SK-N-SH treated with all-trans-retinoic acid at 6 μM for 48 hours (cell line): ENCODE measurements at regions not wholly inside any gene's neighbourhood (a gene's known extent, or its start where the extent isn't known, plus 50 kb on each side); places are given as distances from the start of the nearest gene placed in this dataset.

Experiments
- ATAC-seq: fragments of 200-7000 bp; cut with Tn5 transposase; 3 replicates; pipeline ENCODE4 v1.9.1; 2020; ENCODE audit warnings: mild to moderate bottlenecking, moderate library complexity
- ARNTL ChIP-seq: fragments of 450-650 bp; formaldehyde crosslinking; IDR thresholded peaks from 2 replicates; pipeline ENCODE4 v1.5.0; 2020; ENCODE audit warnings: low read depth, mild to moderate bottlenecking, moderate library complexity, borderline replicate concordance
- BACH2 ChIP-seq: fragments of 250-450 bp; sonication (Bioruptor Pico); IDR thresholded peaks from 2 replicates; pipeline ENCODE4 v1.9.0; 2021; ENCODE audit warnings: mild to moderate bottlenecking, borderline replicate concordance
- CSDC2 ChIP-seq: fragments of 250-450 bp; sonication (Bioruptor Pico); IDR thresholded peaks from 2 replicates; pipeline ENCODE4 v1.5.0; 2020; ENCODE audit warnings: mild to moderate bottlenecking, moderate library complexity
- ESRRG ChIP-seq: fragments of 250-450 bp; sonication (Bioruptor Pico); IDR thresholded peaks from 2 replicates; pipeline ENCODE4 v1.6.1; 2021; ENCODE audit warnings: mild to moderate bottlenecking
- GLIS3 ChIP-seq: fragments of 250-450 bp; sonication (Bioruptor Pico); IDR thresholded peaks from 2 replicates; pipeline ENCODE4 v1.5.0; 2020; ENCODE audit warnings: mild to moderate bottlenecking, moderate library complexity
- ISL1 ChIP-seq: fragments of 250-450 bp; sonication (Bioruptor Pico); IDR thresholded peaks from 2 replicates; pipeline ENCODE4 v2.1.2; 2022; ENCODE audit warnings: mild to moderate bottlenecking, moderate library complexity
- OSR1 ChIP-seq: fragments of 250-450 bp; sonication (Bioruptor Pico); IDR thresholded peaks from 2 replicates; pipeline ENCODE4 v1.8.0; 2022; ENCODE audit warnings: moderate library complexity, mild to moderate bottlenecking, inconsistent platforms
- PPARA ChIP-seq: fragments of 250-450 bp; sonication (Bioruptor Pico); IDR thresholded peaks from 2 replicates; pipeline ENCODE4 v1.5.0; 2020; ENCODE audit warnings: mild to moderate bottlenecking, borderline replicate concordance
- RARB ChIP-seq: fragments of 250-450 bp; sonication (Bioruptor Pico); IDR thresholded peaks from 2 replicates; pipeline ENCODE4 v1.8.0; 2021; ENCODE audit warnings: mild to moderate bottlenecking, moderate library complexity
- SNAI2 ChIP-seq: fragments of 250-450 bp; sonication (Bioruptor Pico); IDR thresholded peaks from 2 replicates; pipeline ENCODE4 v1.5.0; 2020; ENCODE audit warnings: mild to moderate bottlenecking, moderate library complexity
- TCF4 ChIP-seq: fragments of 250-450 bp; sonication (Bioruptor Pico); IDR thresholded peaks from 2 replicates; pipeline ENCODE4 v1.8.0; 2021; ENCODE audit warnings: mild to moderate bottlenecking, moderate library complexity, borderline replicate concordance
- TOX ChIP-seq: fragments of 250-450 bp; sonication (Bioruptor Pico); IDR thresholded peaks from 2 replicates; pipeline ENCODE4 v1.8.0; 2021; ENCODE audit warnings: mild to moderate bottlenecking, moderate library complexity, borderline replicate concordance
- ZFP3 ChIP-seq: fragments of 250-450 bp; sonication (Bioruptor Pico); IDR thresholded peaks from 2 replicates; pipeline ENCODE4 v1.5.0; 2020; ENCODE audit warnings: mild to moderate bottlenecking, moderate library complexity
- ZFP30 ChIP-seq: fragments of 450-650 bp; formaldehyde crosslinking; IDR thresholded peaks from 2 replicates; pipeline ENCODE4 v1.5.0; 2022; ENCODE audit warnings: mild to moderate bottlenecking, moderate library complexity
- ZNF565 ChIP-seq: fragments of 450-650 bp; formaldehyde crosslinking; conservative IDR thresholded peaks from 2 replicates; pipeline ENCODE4 v1.5.0; 2020; ENCODE audit warnings: low read depth, mild to moderate bottlenecking, moderate library complexity
- ZNF70 ChIP-seq: fragments of 450-650 bp; formaldehyde crosslinking; IDR thresholded peaks from 2 replicates; pipeline ENCODE4 v1.5.0; 2020; ENCODE audit warnings: mild to moderate bottlenecking, moderate library complexity
- TF ChIP-seq, protein P1 (sequence below): fragments of 250-450 bp; sonication (Bioruptor Pico); IDR thresholded peaks from 2 replicates; pipeline ENCODE4 v1.5.1; 2020; ENCODE audit warnings: low read depth, mild to moderate bottlenecking, moderate library complexity
- TF ChIP-seq, protein P2 (sequence below): fragments of 250-450 bp; sonication (Bioruptor Pico); IDR thresholded peaks from 2 replicates; pipeline ENCODE4 v1.5.1; 2021; ENCODE audit warnings: mild to moderate bottlenecking, moderate library complexity
- TF ChIP-seq, protein P3 (sequence below): fragments of 250-450 bp; sonication (Bioruptor Pico); IDR thresholded peaks from 2 replicates; pipeline ENCODE4 v1.8.0; 2020; ENCODE audit warnings: mild to moderate bottlenecking, moderate library complexity, borderline replicate concordance
- TF ChIP-seq, protein P4 (sequence below): fragments of 250-450 bp; sonication (Bioruptor Pico); IDR thresholded peaks from 2 replicates; pipeline ENCODE4 v1.5.0; 2020; ENCODE audit warnings: mild to moderate bottlenecking, moderate library complexity

DNA sequence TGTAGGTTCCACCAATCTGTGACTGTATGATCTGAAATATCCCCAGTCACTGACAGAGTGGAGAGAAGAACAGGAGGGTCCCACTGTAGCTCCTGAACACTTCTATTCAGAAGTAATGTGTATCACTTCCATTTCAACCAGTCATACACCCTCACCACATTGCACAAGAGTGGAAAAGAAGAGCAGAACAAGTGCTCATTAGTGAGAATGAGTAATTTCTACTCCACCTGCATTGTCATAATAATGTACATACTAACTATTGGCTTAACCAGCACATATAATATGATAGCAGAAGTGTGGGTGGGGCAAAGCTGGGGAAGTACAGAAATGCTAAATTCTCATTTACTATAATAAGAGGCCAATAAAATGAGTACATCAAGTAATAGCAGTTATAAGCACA lies 342.7 kb downstream of the LMO7 start (continued):
- TF ChIP-seq, protein P1, sequence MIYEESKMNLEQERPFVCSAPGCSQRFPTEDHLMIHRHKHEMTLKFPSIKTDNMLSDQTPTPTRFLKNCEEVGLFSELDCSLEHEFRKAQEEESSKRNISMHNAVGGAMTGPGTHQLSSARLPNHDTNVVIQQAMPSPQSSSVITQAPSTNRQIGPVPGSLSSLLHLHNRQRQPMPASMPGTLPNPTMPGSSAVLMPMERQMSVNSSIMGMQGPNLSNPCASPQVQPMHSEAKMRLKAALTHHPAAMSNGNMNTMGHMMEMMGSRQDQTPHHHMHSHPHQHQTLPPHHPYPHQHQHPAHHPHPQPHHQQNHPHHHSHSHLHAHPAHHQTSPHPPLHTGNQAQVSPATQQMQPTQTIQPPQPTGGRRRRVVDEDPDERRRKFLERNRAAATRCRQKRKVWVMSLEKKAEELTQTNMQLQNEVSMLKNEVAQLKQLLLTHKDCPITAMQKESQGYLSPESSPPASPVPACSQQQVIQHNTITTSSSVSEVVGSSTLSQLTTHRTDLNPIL = no peak
- no peak for TF ChIP-seq PPARA (CRISPR knock-in tag)
- no peak for TF ChIP-seq ISL1 (CRISPR knock-in tag)

DNA sequence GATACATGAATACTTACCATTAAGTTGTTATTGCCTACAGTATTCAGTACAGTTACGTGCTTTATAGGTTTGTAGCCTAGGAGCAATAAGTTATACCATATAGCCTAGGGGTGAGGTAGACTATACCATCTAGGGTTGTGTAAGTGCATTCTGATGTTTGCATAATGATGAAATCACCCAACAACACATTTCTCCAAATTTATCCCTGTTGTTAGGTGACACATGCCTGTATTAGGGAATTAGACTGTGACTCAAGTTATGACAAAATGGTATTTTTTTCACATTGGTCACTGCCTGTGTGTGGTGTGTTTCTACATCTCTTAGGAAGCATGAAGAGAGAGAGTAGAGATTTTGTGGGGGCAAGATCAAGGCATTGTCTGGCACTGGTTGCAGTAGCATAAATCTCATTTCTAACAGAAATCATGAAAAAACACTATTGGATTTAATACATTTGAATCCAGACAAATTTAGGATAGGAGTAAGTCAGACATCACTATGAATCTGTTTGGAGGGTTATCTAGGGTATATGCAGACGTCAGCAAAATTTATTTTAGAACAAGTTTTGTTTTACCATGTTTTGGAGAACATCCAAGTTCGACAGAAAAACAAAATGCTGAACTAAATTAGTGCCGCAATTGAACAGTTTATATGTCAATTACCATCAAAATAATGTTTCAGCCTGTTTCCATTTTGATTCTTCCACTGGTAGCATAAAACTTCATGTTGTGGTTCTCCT lies 332.1 kb downstream of the LMO7 start:
- TF ChIP-seq CSDC2 (no peak), ARNTL (no peak)
- no peak for ATAC-seq

DNA sequence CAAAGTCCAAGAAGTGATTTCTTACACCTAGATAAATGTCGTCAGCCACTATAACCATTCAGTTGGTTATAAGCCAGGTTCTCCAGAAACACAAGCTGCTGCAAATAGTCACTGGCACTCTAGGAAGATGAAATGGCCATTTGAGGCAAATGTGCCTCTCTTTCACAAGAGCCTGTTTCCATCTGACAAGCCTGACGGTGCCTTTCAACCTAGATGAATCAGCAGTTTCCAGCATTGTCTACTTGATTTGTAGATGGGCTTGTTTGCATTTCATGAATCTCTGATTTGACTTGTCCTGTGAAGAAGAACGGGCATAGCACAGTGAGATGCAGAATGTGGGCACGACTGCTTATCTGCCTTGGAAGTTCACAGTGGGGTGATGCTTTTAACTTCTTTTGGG lies 327.2 kb downstream of the LMO7 start:
- no peak for ATAC-seq
- TF ChIP-seq ZFP3 (CRISPR knock-in tag) = no peak
- no peak for TF ChIP-seq ZFP30

DNA sequence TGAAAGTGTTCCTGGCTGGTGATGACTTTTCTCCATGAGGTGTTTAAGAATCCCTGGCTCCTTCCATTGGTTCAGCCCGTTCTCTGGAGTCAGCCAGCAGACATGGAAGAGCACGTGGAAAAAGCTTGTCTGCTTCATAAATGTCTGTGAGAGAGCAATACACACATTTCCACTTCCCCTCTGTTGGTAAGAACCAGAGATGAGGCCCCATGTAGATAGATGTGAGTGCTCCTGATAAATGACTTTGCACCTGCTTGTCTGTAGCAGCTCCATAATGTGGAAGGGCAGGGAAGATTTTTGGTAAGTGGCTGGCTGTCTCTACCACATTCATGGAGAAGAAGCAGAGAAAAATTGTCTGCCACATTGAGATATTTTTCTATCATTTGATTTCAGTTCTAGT lies 325.8 kb downstream of the LMO7 start:
- no peak for TF ChIP-seq TOX (CRISPR knock-in tag)
- TF ChIP-seq, protein P2, sequence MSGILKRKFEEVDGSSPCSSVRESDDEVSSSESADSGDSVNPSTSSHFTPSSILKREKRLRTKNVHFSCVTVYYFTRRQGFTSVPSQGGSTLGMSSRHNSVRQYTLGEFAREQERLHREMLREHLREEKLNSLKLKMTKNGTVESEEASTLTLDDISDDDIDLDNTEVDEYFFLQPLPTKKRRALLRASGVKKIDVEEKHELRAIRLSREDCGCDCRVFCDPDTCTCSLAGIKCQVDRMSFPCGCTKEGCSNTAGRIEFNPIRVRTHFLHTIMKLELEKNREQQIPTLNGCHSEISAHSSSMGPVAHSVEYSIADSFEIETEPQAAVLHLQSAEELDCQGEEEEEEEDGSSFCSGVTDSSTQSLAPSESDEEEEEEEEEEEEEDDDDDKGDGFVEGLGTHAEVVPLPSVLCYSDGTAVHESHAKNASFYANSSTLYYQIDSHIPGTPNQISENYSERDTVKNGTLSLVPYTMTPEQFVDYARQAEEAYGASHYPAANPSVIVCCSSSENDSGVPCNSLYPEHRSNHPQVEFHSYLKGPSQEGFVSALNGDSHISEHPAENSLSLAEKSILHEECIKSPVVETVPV (CRISPR knock-in tag) = no peak
- TF ChIP-seq ZNF565 = no peak
- TF ChIP-seq CSDC2 = no peak
- no peak for TF ChIP-seq ZFP30
- no peak for TF ChIP-seq RARB (CRISPR knock-in tag)
- TF ChIP-seq, protein P1 = no peak
- TF ChIP-seq ESRRG (CRISPR knock-in tag) = no peak
- no peak for TF ChIP-seq ZNF70 (CRISPR knock-in tag)
- TF ChIP-seq ISL1 (CRISPR knock-in tag) = no peak
- TF ChIP-seq TCF4 (CRISPR knock-in tag) = no peak
- TF ChIP-seq GLIS3 (CRISPR knock-in tag) = no peak
- no peak for TF ChIP-seq OSR1
- no peak for TF ChIP-seq PPARA (CRISPR knock-in tag)
- TF ChIP-seq, protein P3, sequence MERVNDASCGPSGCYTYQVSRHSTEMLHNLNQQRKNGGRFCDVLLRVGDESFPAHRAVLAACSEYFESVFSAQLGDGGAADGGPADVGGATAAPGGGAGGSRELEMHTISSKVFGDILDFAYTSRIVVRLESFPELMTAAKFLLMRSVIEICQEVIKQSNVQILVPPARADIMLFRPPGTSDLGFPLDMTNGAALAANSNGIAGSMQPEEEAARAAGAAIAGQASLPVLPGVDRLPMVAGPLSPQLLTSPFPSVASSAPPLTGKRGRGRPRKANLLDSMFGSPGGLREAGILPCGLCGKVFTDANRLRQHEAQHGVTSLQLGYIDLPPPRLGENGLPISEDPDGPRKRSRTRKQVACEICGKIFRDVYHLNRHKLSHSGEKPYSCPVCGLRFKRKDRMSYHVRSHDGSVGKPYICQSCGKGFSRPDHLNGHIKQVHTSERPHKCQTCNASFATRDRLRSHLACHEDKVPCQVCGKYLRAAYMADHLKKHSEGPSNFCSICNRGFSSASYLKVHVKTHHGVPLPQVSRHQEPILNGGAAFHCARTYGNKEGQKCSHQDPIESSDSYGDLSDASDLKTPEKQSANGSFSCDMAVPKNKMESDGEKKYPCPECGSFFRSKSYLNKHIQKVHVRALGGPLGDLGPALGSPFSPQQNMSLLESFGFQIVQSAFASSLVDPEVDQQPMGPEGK (CRISPR knock-in tag) = no peak
- TF ChIP-seq SNAI2 (CRISPR knock-in tag) = no peak
- TF ChIP-seq ARNTL = no peak
- TF ChIP-seq, protein P4, sequence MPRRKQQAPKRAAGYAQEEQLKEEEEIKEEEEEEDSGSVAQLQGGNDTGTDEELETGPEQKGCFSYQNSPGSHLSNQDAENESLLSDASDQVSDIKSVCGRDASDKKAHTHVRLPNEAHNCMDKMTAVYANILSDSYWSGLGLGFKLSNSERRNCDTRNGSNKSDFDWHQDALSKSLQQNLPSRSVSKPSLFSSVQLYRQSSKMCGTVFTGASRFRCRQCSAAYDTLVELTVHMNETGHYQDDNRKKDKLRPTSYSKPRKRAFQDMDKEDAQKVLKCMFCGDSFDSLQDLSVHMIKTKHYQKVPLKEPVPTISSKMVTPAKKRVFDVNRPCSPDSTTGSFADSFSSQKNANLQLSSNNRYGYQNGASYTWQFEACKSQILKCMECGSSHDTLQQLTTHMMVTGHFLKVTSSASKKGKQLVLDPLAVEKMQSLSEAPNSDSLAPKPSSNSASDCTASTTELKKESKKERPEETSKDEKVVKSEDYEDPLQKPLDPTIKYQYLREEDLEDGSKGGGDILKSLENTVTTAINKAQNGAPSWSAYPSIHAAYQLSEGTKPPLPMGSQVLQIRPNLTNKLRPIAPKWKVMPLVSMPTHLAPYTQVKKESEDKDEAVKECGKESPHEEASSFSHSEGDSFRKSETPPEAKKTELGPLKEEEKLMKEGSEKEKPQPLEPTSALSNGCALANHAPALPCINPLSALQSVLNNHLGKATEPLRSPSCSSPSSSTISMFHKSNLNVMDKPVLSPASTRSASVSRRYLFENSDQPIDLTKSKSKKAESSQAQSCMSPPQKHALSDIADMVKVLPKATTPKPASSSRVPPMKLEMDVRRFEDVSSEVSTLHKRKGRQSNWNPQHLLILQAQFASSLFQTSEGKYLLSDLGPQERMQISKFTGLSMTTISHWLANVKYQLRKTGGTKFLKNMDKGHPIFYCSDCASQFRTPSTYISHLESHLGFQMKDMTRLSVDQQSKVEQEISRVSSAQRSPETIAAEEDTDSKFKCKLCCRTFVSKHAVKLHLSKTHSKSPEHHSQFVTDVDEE (CRISPR knock-in tag) = no peak
- no peak for TF ChIP-seq ZFP3 (CRISPR knock-in tag)
- no peak for TF ChIP-seq BACH2
- TF ChIP-seq, all 23 proteins: peak for 0
- no peak for ATAC-seq
